IMR-90 (cell line): ENCODE measurements at regions not wholly inside any gene's neighbourhood (a gene's known extent, or its start where the extent isn't known, plus 50 kb on each side); places are given as distances from the start of the nearest gene placed in this dataset.

Experiments used
- ATAC-seq: fragments of 200-7000 bp; cut with Tn5 transposase; 2 replicates; pipeline ENCODE4 v1.9.1; 2020; ENCODE audit warnings: low read depth, mild to moderate bottlenecking, moderate library complexity
- BruUV-seq: library from RNA; stranded (reverse); fragments of 400-500 nt; replicated peaks from 2 replicates; lab custom pipeline; 2021; lab: Mats Ljungman, UMichigan
- CTCF ChIA-PET: fragments of 300-600 bp; formaldehyde crosslinking; extraction: SDS; loops from one replicate; lab custom pipeline; 2021; ENCODE audit warnings: antibody characterized with exemption; lab: Yijun Ruan, JAX
- POLR2A ChIA-PET: fragments of 300-600 bp; sonication (Branson Sonifier 250); formaldehyde crosslinking; loops from one replicate; lab custom pipeline; 2022; ENCODE audit warnings: antibody characterized with exemption; ENCODE audit not compliant: unreplicated experiment; lab: Charles Lee
- DNase-seq: peaks from one replicate; pipeline ENCODE4 v3.0.0; 2013
- H2AFZ ChIP-seq: replicated peaks from 2 replicates; pipeline ENCODE3; 2013; ENCODE audit warnings: low read length, mild to moderate bottlenecking; ENCODE audit not compliant: poor library complexity
- H2AK5ac ChIP-seq: 2 replicates; pipeline ENCODE4 v1.6.1; 2013; ENCODE audit warnings: low read depth, low read length, inconsistent platforms
- H2AK9ac ChIP-seq: replicated peaks from 2 replicates; pipeline ENCODE3; 2013; ENCODE audit warnings: mild to moderate bottlenecking, low read depth, low read length, moderate library complexity; ENCODE audit not compliant: poor library complexity
- H2BK120ac ChIP-seq: 2 replicates; pipeline ENCODE4 v1.6.1; 2013; ENCODE audit warnings: low read depth, low read length, inconsistent platforms
- H2BK15ac ChIP-seq: 3 replicates; pipeline ENCODE4 v1.6.1; 2013; ENCODE audit warnings: low read depth, low read length, inconsistent platforms
- H2BK20ac ChIP-seq: 2 replicates; pipeline ENCODE4 v1.6.1; 2013; ENCODE audit warnings: low read depth, mild to moderate bottlenecking, inconsistent platforms, low read length, moderate library complexity
- H2BK5ac ChIP-seq: 2 replicates; pipeline ENCODE4 v1.6.1; 2013; ENCODE audit warnings: mild to moderate bottlenecking, low read depth, low read length, inconsistent platforms; ENCODE audit not compliant: poor library complexity, severe bottlenecking
- H3K14ac ChIP-seq: replicated peaks from 2 replicates; pipeline ENCODE4 v1.6.1; 2013; ENCODE audit warnings: low read depth, low read length, inconsistent platforms
- H3K18ac ChIP-seq: 2 replicates; pipeline ENCODE4 v1.6.1; 2013; ENCODE audit warnings: low read depth, low read length, control low read depth
- H3K23ac ChIP-seq: 2 replicates; pipeline ENCODE4 v1.6.1; 2013; ENCODE audit warnings: low read depth, low read length, inconsistent platforms
- H3K27ac ChIP-seq: 2 replicates; pipeline ENCODE4 v1.5.1; 2013; ENCODE audit warnings: mild to moderate bottlenecking, control low read depth, low read length; ENCODE audit not compliant: insufficient read depth
- H3K27me3 ChIP-seq: 2 replicates; pipeline ENCODE4 v1.6.1; 2013; ENCODE audit warnings: low read length; ENCODE audit not compliant: control insufficient read depth, insufficient read depth
- H3K36me3 ChIP-seq: 2 replicates; pipeline ENCODE4 v1.6.1; 2013; ENCODE audit warnings: low read length, mixed read lengths; ENCODE audit not compliant: control insufficient read depth, insufficient read depth
- H3K4ac ChIP-seq: 2 replicates; pipeline ENCODE4 v1.6.1; 2013; ENCODE audit warnings: low read depth, low read length, inconsistent platforms
- H3K4me1 ChIP-seq: 2 replicates; pipeline ENCODE4 v1.6.1; 2013; ENCODE audit warnings: low read length, mixed read lengths; ENCODE audit not compliant: control insufficient read depth, insufficient read depth
- H3K4me2 ChIP-seq: 2 replicates; pipeline ENCODE4 v1.6.1; 2013; ENCODE audit warnings: low read depth, mild to moderate bottlenecking, control low read depth, low read length, moderate library complexity
- H3K4me3 ChIP-seq: 2 replicates; pipeline ENCODE4 v1.5.1; 2013; ENCODE audit warnings: low read depth, mild to moderate bottlenecking, control low read depth, low read length, moderate library complexity; ENCODE audit not compliant: insufficient read depth
- H3K56ac ChIP-seq: 2 replicates; pipeline ENCODE4 v1.6.1; 2013; ENCODE audit warnings: low read length, inconsistent platforms; ENCODE audit not compliant: insufficient read depth; ENCODE audit errors: extremely low read depth
- H3K79me1 ChIP-seq, 2 experiments: 2 replicates each; pipeline ENCODE4 v1.6.1; 2013; ENCODE audit warnings: low read length in 2 of 2, inconsistent platforms in 1 of 2, low read depth in 1 of 2
- H3K9ac ChIP-seq: 2 replicates; pipeline ENCODE4 v1.6.1; 2013; ENCODE audit warnings: low read depth, low read length, control low read depth
- H3K9me1 ChIP-seq: 2 replicates; pipeline ENCODE4 v1.6.1; 2013; ENCODE audit warnings: low read length, inconsistent platforms; ENCODE audit not compliant: insufficient read depth
- H3K9me3 ChIP-seq: 2 replicates; pipeline ENCODE4 v1.6.1; 2013; ENCODE audit warnings: low read length; ENCODE audit not compliant: control insufficient read depth, insufficient read depth
- H4K20me1 ChIP-seq: 2 replicates; pipeline ENCODE4 v1.6.1; 2013; ENCODE audit warnings: low read length, inconsistent platforms; ENCODE audit not compliant: insufficient read depth
- H4K5ac ChIP-seq: 2 replicates; pipeline ENCODE4 v1.6.1; 2013; ENCODE audit warnings: mild to moderate bottlenecking, low read depth, low read length, control low read depth
- H4K8ac ChIP-seq, 2 experiments: 2 replicates each; pipeline ENCODE4 v1.6.1; 2013; ENCODE audit warnings: low read depth in 2 of 2, low read length in 2 of 2, control low read depth in 1 of 2, inconsistent platforms in 1 of 2
- H4K91ac ChIP-seq: 2 replicates; pipeline ENCODE4 v1.6.1; 2013; ENCODE audit warnings: low read depth, low read length, inconsistent platforms; ENCODE audit not compliant: insufficient read depth
- BHLHE40 ChIP-seq: fragments of 150-350 bp; IDR thresholded peaks from 2 replicates; pipeline ENCODE4 v1.6.1; 2016; ENCODE audit warnings: mild to moderate bottlenecking, low read depth, low read length
- CEBPB ChIP-seq: IDR thresholded peaks from 2 replicates; pipeline ENCODE4 v1.6.1; 2012; ENCODE audit warnings: low read depth, low read length, improper control_type of control experiment
- CHD1 ChIP-seq: IDR thresholded peaks from 2 replicates; pipeline ENCODE4 v1.6.1; 2012; ENCODE audit warnings: low read depth, low read length, improper control_type of control experiment
- CTCF ChIP-seq: conservative IDR thresholded peaks from 2 replicates; pipeline ENCODE4 v1.5.1; 2012; ENCODE audit warnings: mild to moderate bottlenecking, low read depth, low read length, improper control_type of control experiment
- ELK1 ChIP-seq: fragments of 150-350 bp; IDR thresholded peaks from 2 replicates; pipeline ENCODE4 v1.6.1; 2016; ENCODE audit warnings: low read depth, mild to moderate bottlenecking, low read length, moderate library complexity, borderline replicate concordance
- FOS ChIP-seq: fragments of 150-350 bp; IDR thresholded peaks from 2 replicates; pipeline ENCODE4 v1.6.1; 2016; ENCODE audit warnings: low read depth, low read length
- MAFK ChIP-seq: IDR thresholded peaks from 2 replicates; pipeline ENCODE4 v1.6.1; 2012; ENCODE audit warnings: low read depth, low read length, improper control_type of control experiment
- MAZ ChIP-seq: IDR thresholded peaks from 2 replicates; pipeline ENCODE4 v1.6.1; 2012; ENCODE audit warnings: low read depth, mild to moderate bottlenecking, low read length, improper control_type of control experiment, moderate library complexity, borderline replicate concordance
- MXI1 ChIP-seq: IDR thresholded peaks from 2 replicates; pipeline ENCODE4 v1.6.1; 2012; ENCODE audit warnings: low read depth, mild to moderate bottlenecking, low read length, moderate library complexity, borderline replicate concordance
- NFE2L2 ChIP-seq: fragments of 150-350 bp; IDR thresholded peaks from 2 replicates; pipeline ENCODE4 v1.6.1; 2016; ENCODE audit warnings: low read depth, mild to moderate bottlenecking, low read length
- RAD21 ChIP-seq: IDR thresholded peaks from 2 replicates; pipeline ENCODE4 v1.6.1; 2012; ENCODE audit warnings: low read length, improper control_type of control experiment
- RCOR1 ChIP-seq: IDR thresholded peaks from 2 replicates; pipeline ENCODE4 v1.6.1; 2012; ENCODE audit warnings: mild to moderate bottlenecking, low read length, improper control_type of control experiment; ENCODE audit not compliant: insufficient replicate concordance
- SMC3 ChIP-seq: fragments of 150-350 bp; IDR thresholded peaks from 2 replicates; pipeline ENCODE4 v1.6.1; 2016; ENCODE audit warnings: low read depth, mild to moderate bottlenecking, antibody characterized with exemption, low read length, moderate library complexity
- dilution Hi-C: fragments of 300-500 bp; cut with HindIII; formaldehyde crosslinking; loops from one replicate; pipeline ENCODE4 v1.14.3; 2018; ENCODE audit warnings: low sequenced_read_pairs; ENCODE audit not compliant: unreplicated experiment
- in situ Hi-C: fragments of 300-500 bp; cut with MboI; formaldehyde crosslinking; loops from 3 replicates; pipeline ENCODE4 v1.14.3; 2019; ENCODE audit warnings: low sequenced_read_pairs, inconsistent platforms, mixed read lengths
- intact Hi-C: fragments of 100-400 bp; cut with micrococcal nuclease; formaldehyde crosslinking; loops from 2 replicates; pipeline ENCODE4 v1.10.0; 2022
- TF ChIP-seq, protein P1 (sequence below): fragments of 150-350 bp; IDR thresholded peaks from 2 replicates; pipeline ENCODE4 v1.6.1; 2017; ENCODE audit warnings: mild to moderate bottlenecking, antibody characterized with exemption, low read length, low read depth

GRCh38 chr9:1340390-1340789, 290.2 kb downstream of the DMRT2 start:
- intact Hi-C loops (no loop called here), dilution Hi-C loops (no loop called here), in situ Hi-C loops (no loop called here)
- no peak overlapping the region for H2BK20ac ChIP-seq
- no peak overlapping the region for H3K4ac ChIP-seq
- H2BK5ac ChIP-seq, result no peak overlapping the region
- H3K36me3 ChIP-seq, result no peaks in the 10 kb centered on the region
- no peaks in the 10 kb centered on the region for H3K9me1 ChIP-seq
- H3K4me1 ChIP-seq, result no peaks in the 10 kb centered on the region
- H3K23ac ChIP-seq, result no peak overlapping the region
- no peak overlapping the region for H3K4me2 ChIP-seq
- H3K56ac ChIP-seq, result no peak overlapping the region
- no peak overlapping the region for H4K5ac ChIP-seq
- no peak overlapping the region for H2AK9ac ChIP-seq
- DNase-seq (no peak), ATAC-seq (no peak)
- peaks cover 3% of the 10 kb centered on the region for H3K9me3 ChIP-seq
- ChIA-PET CTCF (no interaction called here), POLR2A (no interaction called here)
- no peak overlapping the region for H2AFZ ChIP-seq
- no peaks in the 10 kb centered on the region for H3K79me1 ChIP-seq
- no peak overlapping the region for H4K8ac ChIP-seq
- no peak overlapping the region for H2AK5ac ChIP-seq
- no peak overlapping the region for H3K4me3 ChIP-seq
- no peak overlapping the region for H3K27ac ChIP-seq
- TF ChIP-seq CEBPB, result no peak
- TF ChIP-seq RCOR1, result no peak
- no peak for TF ChIP-seq CTCF
- no peak for TF ChIP-seq ELK1
- TF ChIP-seq MAFK, result no peak
- no peak for TF ChIP-seq FOS
- TF ChIP-seq BHLHE40, result no peak
- no peak for TF ChIP-seq MXI1
- no peak for TF ChIP-seq SMC3
- no peak for TF ChIP-seq NFE2L2
- no peak for TF ChIP-seq MAZ
- TF ChIP-seq RAD21, result no peak
- no peak for TF ChIP-seq CHD1
- TF ChIP-seq, protein P1, sequence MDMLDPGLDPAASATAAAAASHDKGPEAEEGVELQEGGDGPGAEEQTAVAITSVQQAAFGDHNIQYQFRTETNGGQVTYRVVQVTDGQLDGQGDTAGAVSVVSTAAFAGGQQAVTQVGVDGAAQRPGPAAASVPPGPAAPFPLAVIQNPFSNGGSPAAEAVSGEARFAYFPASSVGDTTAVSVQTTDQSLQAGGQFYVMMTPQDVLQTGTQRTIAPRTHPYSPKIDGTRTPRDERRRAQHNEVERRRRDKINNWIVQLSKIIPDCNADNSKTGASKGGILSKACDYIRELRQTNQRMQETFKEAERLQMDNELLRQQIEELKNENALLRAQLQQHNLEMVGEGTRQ, result no peak
- H2BK15ac ChIP-seq, result no peak overlapping the region
- H4K20me1 ChIP-seq, result no peaks in the 10 kb centered on the region
- no TSS peak for BruUV-seq
- H3K18ac ChIP-seq, result no peak overlapping the region
- no peak overlapping the region for H3K9ac ChIP-seq
- H2BK120ac ChIP-seq, result no peak overlapping the region
- no peak overlapping the region for H3K14ac ChIP-seq
- H4K91ac ChIP-seq, result no peak overlapping the region
- no peaks in the 10 kb centered on the region for H3K27me3 ChIP-seq
